Chondrocyte (in vitro differentiated cells): ENCODE measurements at regions not wholly inside any gene's neighbourhood (a gene's known extent, or its start where the extent isn't known, plus 50 kb on each side); places are given as distances from the start of the nearest gene placed in this dataset.

Experiments used
- DNase-seq: peaks from one replicate; pipeline ENCODE4 v3.0.0; 2021; ENCODE audit warnings: mixed read lengths, low spot score
- H3K27ac Mint-ChIP-seq: one replicate; pipeline ENCODE4 v1.8.0; 2021; ENCODE audit warnings: mild to moderate bottlenecking, moderate library complexity, mixed read lengths; ENCODE audit not compliant: unreplicated experiment
- H3K27me3 Mint-ChIP-seq: 2 replicates; pipeline ENCODE4 v1.8.0; 2021; ENCODE audit warnings: low read depth, mixed read lengths
- H3K36me3 Mint-ChIP-seq: 2 replicates; pipeline ENCODE4 v1.8.0; 2021; ENCODE audit warnings: low read depth, mixed read lengths
- H3K4me1 Mint-ChIP-seq: 2 replicates; pipeline ENCODE4 v1.8.0; 2021; ENCODE audit warnings: low read depth, mild to moderate bottlenecking, mixed read lengths
- H3K4me3 Mint-ChIP-seq: one replicate; pipeline ENCODE4 v1.8.0; 2021; ENCODE audit warnings: mild to moderate bottlenecking, moderate library complexity, mixed read lengths; ENCODE audit not compliant: unreplicated experiment
- H3K9me3 Mint-ChIP-seq: 2 replicates; pipeline ENCODE4 v1.8.0; 2021; ENCODE audit warnings: low read depth, mixed read lengths
- CTCF ChIP-seq: fragments of 200-600 bp; sonication (generic); IDR thresholded peaks from 2 replicates; pipeline ENCODE4 v1.5.0; 2021; ENCODE audit warnings: antibody characterized with exemption, mild to moderate bottlenecking, moderate library complexity

GRCh38 chr2:16130906-16131400, 190.6 kb downstream of the MYCN start:
- Mint-ChIP-seq H3K4me3 (no peak overlapping the region), H3K27ac (no peak overlapping the region), H3K27me3 (peaks cover 5% of the 10 kb centered on the region), H3K9me3 (no peaks in the 10 kb centered on the region), H3K4me1 (peaks cover 3% of the 10 kb centered on the region), H3K36me3 (no peaks in the 10 kb centered on the region)
- DNase-seq, result no peak
- no peak for TF ChIP-seq CTCF

- Mint-ChIP-seq H3K4me3 (no peak overlapping the region), H3K9me3 (no peaks in the 10 kb centered on the region), H3K27me3 (peaks cover 5% of the 10 kb centered on the region), H3K27ac (no peak overlapping the region), H3K4me1 (peaks cover 3% of the 10 kb centered on the region), H3K36me3 (no peaks in the 10 kb centered on the region)
- no peak for TF ChIP-seq CTCF
- DNase-seq, result no peak
Measured at GRCh38 chr2:16130541-16130880, 190.2 kb downstream of the MYCN start.

- no peaks in the 10 kb centered on the region for H3K36me3 Mint-ChIP-seq
- no peak for DNase-seq
- peaks cover 5% of the 10 kb centered on the region for H3K27me3 Mint-ChIP-seq
- no peak for TF ChIP-seq CTCF
- H3K4me1 Mint-ChIP-seq, result peaks cover 3% of the 10 kb centered on the region
- no peak overlapping the region for H3K4me3 Mint-ChIP-seq
- no peak overlapping the region for H3K27ac Mint-ChIP-seq
- no peaks in the 10 kb centered on the region for H3K9me3 Mint-ChIP-seq
Measured at GRCh38 chr2:16129716-16130540, 189.6 kb downstream of the MYCN start.

- H3K36me3 Mint-ChIP-seq, result no peaks in the 10 kb centered on the region
- H3K4me3 Mint-ChIP-seq, result no peak overlapping the region
- TF ChIP-seq CTCF, result no peak
- H3K27ac Mint-ChIP-seq, result no peak overlapping the region
- peaks cover 3% of the 10 kb centered on the region for H3K4me1 Mint-ChIP-seq
- peaks cover 5% of the 10 kb centered on the region for H3K27me3 Mint-ChIP-seq
- DNase-seq, result no peak
- no peaks in the 10 kb centered on the region for H3K9me3 Mint-ChIP-seq
Measured at GRCh38 chr2:16128746-16129610, 188.6 kb downstream of the MYCN start.

- Mint-ChIP-seq H3K27me3 (peaks cover 5% of the 10 kb centered on the region), H3K27ac (no peak overlapping the region), H3K4me3 (no peak overlapping the region), H3K36me3 (no peaks in the 10 kb centered on the region), H3K9me3 (no peaks in the 10 kb centered on the region), H3K4me1 (peaks cover 3% of the 10 kb centered on the region)
- TF ChIP-seq CTCF, result no peak
- no peak for DNase-seq
Measured at GRCh38 chr2:16127958-16128357, 187.6 kb downstream of the MYCN start.
